GM18873 (cell line): ENCODE measurements at regions not wholly inside any gene's neighbourhood (a gene's known extent, or its start where the extent isn't known, plus 50 kb on each side); places are given as distances from the start of the nearest gene placed in this dataset.
A peak's percentile ranks its signal among the peaks of the same experiment; 100 is the strongest.
"Not testable (repeated sequence)": the region's sequence is repeated elsewhere in the genome, so short reads cannot be mapped to it uniquely, and the experiment has no call there.

Experiments used
- ATAC-seq: cut with Tn5 transposase; IDR thresholded peaks from one replicate; pipeline ENCODE4 v1.9.1; 2021; ENCODE audit warnings: mild to moderate bottlenecking, moderate library complexity, moderate number of reproducible peaks; ENCODE audit not compliant: unreplicated experiment, low FRiP score

- peak; percentile 59 for ATAC-seq
These were observed 109.3 kb upstream of the IFNE start for GRCh38 chr9:21591221-21592062.

GRCh38 chr9:21592063-21592338, 109.9 kb upstream of the IFNE start:
- no peak for ATAC-seq

GRCh38 chr9:21597284-21597683, 115.2 kb upstream of the IFNE start:
- ATAC-seq = no peak

- ATAC-seq = no peak
These were observed 116.6 kb upstream of the IFNE start for GRCh38 chr9:21598749-21599148.

- ATAC-seq = no peak
These were observed 123.4 kb upstream of the IFNE start for GRCh38 chr9:21605489-21605931.

- no peak for ATAC-seq
These were observed 125.5 kb upstream of the IFNE start for GRCh38 chr9:21607576-21607975.

GRCh38 chr9:21608200-21608599, 126.1 kb upstream of the IFNE start:
- ATAC-seq = no peak

GRCh38 chr9:21609506-21609905, 127.4 kb upstream of the IFNE start:
- no peak for ATAC-seq

GRCh38 chr9:21611891-21612290, 129.8 kb upstream of the IFNE start:
- no peak for ATAC-seq

GRCh38 chr9:21615018-21615417, 132.9 kb upstream of the IFNE start:
- no peak for ATAC-seq

- no peak for ATAC-seq
These were observed 133.3 kb upstream of the IFNE start for GRCh38 chr9:21615446-21615845.

GRCh38 chr9:21616082-21616778, 134.1 kb upstream of the IFNE start:
- no peak for ATAC-seq

GRCh38 chr9:21624675-21625644, 142.8 kb upstream of the IFNE start:
- no peak for ATAC-seq

GRCh38 chr9:21626493-21626892, 144.4 kb upstream of the IFNE start:
- ATAC-seq = no peak

GRCh38 chr9:21628954-21629353, 146.8 kb upstream of the IFNE start:
- ATAC-seq = not testable (repeated sequence)

GRCh38 chr9:21634951-21635350, 152.8 kb upstream of the IFNE start:
- no peak for ATAC-seq

GRCh38 chr9:21638104-21638503, 156.0 kb upstream of the IFNE start:
- ATAC-seq = no peak

GRCh38 chr9:21653091-21653490, 149.3 kb upstream of the MTAP start:
- no peak for ATAC-seq

- ATAC-seq = no peak
These were observed 148.8 kb upstream of the MTAP start for GRCh38 chr9:21653589-21653988.

- no peak for ATAC-seq
These were observed 145.4 kb upstream of the MTAP start for GRCh38 chr9:21656776-21657674.
